PC-3 (cell line): ENCODE measurements at regions not wholly inside any gene's neighbourhood (a gene's known extent, or its start where the extent isn't known, plus 50 kb on each side); places are given as distances from the start of the nearest gene placed in this dataset.

Experiments used
- ATAC-seq: fragments of 200-7000 bp; cut with Tn5 transposase; 2 replicates; pipeline ENCODE4 v1.9.1; 2020; ENCODE audit warnings: mild to moderate bottlenecking, moderate library complexity
- BruUV-seq: library from RNA; stranded (reverse); fragments of 400-500 nt; replicated peaks from 2 replicates; lab custom pipeline; 2021; lab: Mats Ljungman, UMichigan
- CTCF ChIA-PET: fragments of 300-600 bp; sonication (Branson Sonifier 250); formaldehyde crosslinking; loops from one replicate; lab custom pipeline; 2022; ENCODE audit warnings: antibody characterized with exemption; lab: Charles Lee
- POLR2A ChIA-PET: fragments of 300-600 bp; sonication (Branson Sonifier 250); formaldehyde crosslinking; loops from one replicate; lab custom pipeline; 2022; ENCODE audit warnings: antibody characterized with exemption; ENCODE audit not compliant: unreplicated experiment; lab: Charles Lee
- DNase-seq: peaks from one replicate; pipeline ENCODE4 v3.0.0-alpha.2; 2015
- H2AFZ ChIP-seq: fragments of 300-600 bp; sonication (generic); 2 replicates; pipeline ENCODE4 v1.6.0; 2016; ENCODE audit warnings: antibody characterized with exemption, low read length
- H3F3A ChIP-seq: fragments of 300-600 bp; sonication (generic); one replicate; pipeline ENCODE4 v1.6.0; 2017; ENCODE audit warnings: antibody characterized with exemption, low read length, control low read depth, mild to moderate bottlenecking; ENCODE audit not compliant: unreplicated experiment
- H3K27ac ChIP-seq: fragments of 300-600 bp; sonication (generic); 2 replicates; pipeline ENCODE4 v1.5.1; 2016; ENCODE audit warnings: mild to moderate bottlenecking, low read length
- H3K27me3 ChIP-seq: fragments of 300-600 bp; sonication (generic); 2 replicates; pipeline ENCODE4 v1.6.1; 2016; ENCODE audit warnings: low read length, mixed read lengths
- H3K36me3 ChIP-seq: fragments of 300-600 bp; sonication (generic); 2 replicates; pipeline ENCODE4 v1.6.1; 2016; ENCODE audit warnings: low read depth, mixed run types, low read length, mixed read lengths
- H3K4me1 ChIP-seq: fragments of 300-600 bp; sonication (generic); 2 replicates; pipeline ENCODE4 v1.5.1; 2016; ENCODE audit warnings: low read length; ENCODE audit not compliant: insufficient read depth
- H3K4me2 ChIP-seq: fragments of 300-600 bp; sonication (generic); 2 replicates; pipeline ENCODE4 v1.6.0; 2016; ENCODE audit warnings: low read length
- H3K4me3 ChIP-seq: fragments of 300-600 bp; sonication (generic); 2 replicates; pipeline ENCODE4 v1.5.1; 2016; ENCODE audit warnings: mild to moderate bottlenecking, low read length, mixed read lengths
- H3K79me2 ChIP-seq: fragments of 300-600 bp; sonication (generic); 2 replicates; pipeline ENCODE4 v1.6.1; 2017; ENCODE audit warnings: low read length, mixed read lengths
- H3K9ac ChIP-seq: fragments of 300-600 bp; sonication (generic); 2 replicates; pipeline ENCODE4 v1.6.0; 2016; ENCODE audit warnings: mild to moderate bottlenecking, low read length
- H3K9me2 ChIP-seq: fragments of 300-600 bp; sonication (generic); replicated peaks from 2 replicates; pipeline ENCODE4 v1.6.1; 2016; ENCODE audit warnings: mixed run types, low read length, mixed read lengths
- H3K9me3 ChIP-seq: fragments of 300-600 bp; sonication (generic); 2 replicates; pipeline ENCODE4 v1.6.1; 2016; ENCODE audit warnings: low read length, mixed read lengths
- H4K20me1 ChIP-seq: fragments of 300-600 bp; sonication (generic); 2 replicates; pipeline ENCODE4 v1.6.1; 2016; ENCODE audit warnings: low read length, mixed read lengths
- CTCF ChIP-seq: fragments of 300-600 bp; sonication (generic); conservative IDR thresholded peaks from 2 replicates; pipeline ENCODE4 v1.5.1; 2017; ENCODE audit warnings: antibody characterized with exemption, low read depth, mild to moderate bottlenecking, low read length
- EZH2 ChIP-seq: fragments of 300-600 bp; sonication (generic); IDR thresholded peaks from one replicate; pipeline ENCODE4 v1.6.1; 2017; ENCODE audit warnings: antibody characterized with exemption, mild to moderate bottlenecking, low read length; ENCODE audit not compliant: unreplicated experiment
- EZH2phosphoT487 ChIP-seq: fragments of 300-600 bp; sonication (generic); IDR thresholded peaks from 2 replicates; pipeline ENCODE4 v1.6.1; 2018; ENCODE audit warnings: mild to moderate bottlenecking, antibody characterized with exemption, low read length, borderline replicate concordance
- intact Hi-C: fragments of 100-400 bp; cut with micrococcal nuclease; formaldehyde crosslinking; loops from 2 replicates; pipeline ENCODE4 v1.9.0; 2023

GRCh38 chr5:24162343-24162742, 482.4 kb downstream of the CDH10 start:
- no peaks in the 10 kb centered on the region for H3F3A ChIP-seq
- peak overlapping the region; percentile 78 for H3K27ac ChIP-seq
- H3K4me2 ChIP-seq = peak overlapping the region; percentile 67
- no peaks in the 10 kb centered on the region for H4K20me1 ChIP-seq
- ChIA-PET POLR2A (interaction anchor here (0.6 kb wide), 1 partner anchor 505 kb away, joined by 3 read pairs; no protein-coding TSS in a partner anchor), CTCF (no interaction called here)
- no TSS peak for BruUV-seq
- H3K4me3 ChIP-seq = no peak overlapping the region
- H3K9ac ChIP-seq = peak overlapping the region; percentile 42
- intact Hi-C loops = no loop called here
- no peaks in the 10 kb centered on the region for H3K9me2 ChIP-seq
- H3K9me3 ChIP-seq = 0 out of 2 replicates have a peak, but pooled peaks cover 3% of the 10 kb centered on the region
- TF ChIP-seq EZH2 = no peak
- no peak for TF ChIP-seq CTCF
- TF ChIP-seq EZH2phosphoT487 = no peak
- H3K27me3 ChIP-seq = no peaks in the 10 kb centered on the region
- H3K36me3 ChIP-seq = no peaks in the 10 kb centered on the region
- DNase-seq (no peak), ATAC-seq (no peak)
- peaks cover 24% of the 10 kb centered on the region for H3K4me1 ChIP-seq
- H3K79me2 ChIP-seq = no peaks in the 10 kb centered on the region
- H2AFZ ChIP-seq = 0 out of 2 replicates have a peak overlapping the region, but pooled peaks have one; percentile 10

- Histone ChIP-seq H3K9ac (no peak overlapping the region), H3K79me2 (no peaks in the 10 kb centered on the region)
- POLR2A ChIA-PET = interaction anchor here (0.6 kb wide), 1 partner anchor 504 kb away, joined by 3 read pairs; no protein-coding TSS in a partner anchor
Observed at GRCh38 chr5:24163091-24163490, 481.7 kb downstream of the CDH10 start.

More at GRCh38 chr5:24163091-24163490, 481.7 kb downstream of the CDH10 start:
- H4K20me1 ChIP-seq = no peaks in the 10 kb centered on the region
- H3K4me2 ChIP-seq = peak overlapping the region; percentile 67
- H3K9me2 ChIP-seq = no peaks in the 10 kb centered on the region
- peaks cover 31% of the 10 kb centered on the region for H3K4me1 ChIP-seq
- CTCF ChIA-PET = interaction anchor here (0.5 kb wide), 1 partner anchor 342 kb away, joined by 3 read pairs; no protein-coding TSS in a partner anchor
- H2AFZ ChIP-seq = no peak overlapping the region
- no peaks in the 10 kb centered on the region for H3F3A ChIP-seq
- TF ChIP-seq EZH2phosphoT487 = no peak
- TF ChIP-seq CTCF = no peak
- TF ChIP-seq EZH2 = no peak
- ATAC-seq (peak; percentile 72), DNase-seq (peak; percentile 93)
- H3K9me3 ChIP-seq = no peaks in the 10 kb centered on the region
- H3K4me3 ChIP-seq = no peak overlapping the region
- H3K36me3 ChIP-seq = no peaks in the 10 kb centered on the region
- no TSS peak for BruUV-seq
- intact Hi-C loops = no loop called here
- no peaks in the 10 kb centered on the region for H3K27me3 ChIP-seq
- peak overlapping the region; percentile 78 for H3K27ac ChIP-seq
